HCT116 (cell line): ENCODE measurements at regions not wholly inside any gene's neighbourhood (a gene's known extent, or its start where the extent isn't known, plus 50 kb on each side); places are given as distances from the start of the nearest gene placed in this dataset.
"Not testable (repeated sequence)": the region's sequence is repeated elsewhere in the genome, so short reads cannot be mapped to it uniquely, and the experiment has no call there.

Source experiments
- ATAC-seq: fragments of 200-7000 bp; cut with Tn5 transposase; 2 replicates; pipeline ENCODE4 v1.9.1; 2020; ENCODE audit warnings: mild to moderate bottlenecking, moderate library complexity
- BruUV-seq: library from RNA; stranded (reverse); fragments of 400-500 nt; replicated peaks from 2 replicates; lab custom pipeline; 2021; lab: Mats Ljungman, UMichigan
- CTCF ChIA-PET: fragments of 300-600 bp; sonication (Branson Sonifier 250); formaldehyde crosslinking; loops from one replicate; lab custom pipeline; 2021; ENCODE audit warnings: antibody characterized with exemption; lab: Charles Lee
- POLR2A ChIA-PET: fragments of 300-600, 350-600 bp; sonication (Branson Sonifier 250); formaldehyde crosslinking; loops from one replicate; lab custom pipeline; 2021; ENCODE audit warnings: antibody characterized with exemption; lab: Charles Lee
- RAD21 ChIA-PET, 2 experiments: fragments of 300-600 bp; sonication (Branson Sonifier 250); formaldehyde crosslinking; loops; one replicate each; lab custom pipeline; 2023; ENCODE audit warnings: low total read pairs in 2 of 2; ENCODE audit not compliant: uncharacterized antibody in 2 of 2, unreplicated experiment in 2 of 2, low non-redundant PET in 1 of 2; lab: Charles Lee
- DNase-seq: peaks from one replicate; pipeline ENCODE4 v3.0.0-alpha.2; 2010; ENCODE audit warnings: low read depth, low spot score
- H2AFZ ChIP-seq: fragments of 200-600 bp; shearing (Covaris generic), sonication (generic); 2 replicates; pipeline ENCODE4 v1.6.1; 2017; ENCODE audit warnings: low read depth, mixed run types, mixed read lengths, antibody characterized with exemption, low read length; ENCODE audit not compliant: poor library complexity, severe bottlenecking
- H3K27ac ChIP-seq: 2 replicates; pipeline ENCODE4 v1.5.1; 2012; ENCODE audit warnings: low read depth, low read length
- H3K27me3 ChIP-seq: fragments of 200-600 bp; sonication (generic); 2 replicates; pipeline ENCODE4 v1.6.1; 2016; ENCODE audit warnings: mixed run types, low read length, mixed read lengths; ENCODE audit not compliant: insufficient read depth
- H3K36me3 ChIP-seq, 2 experiments: fragments of 200-500 bp in 1 of 2; fragments of 200-600 bp in 1 of 2; sonication (Bioruptor generic) in 1 of 2; sonication (generic) in 1 of 2; 2 replicates each; pipeline versions ENCODE4 v1.5.1 to v1.6.1; 2014 to 2016; ENCODE audit warnings: low read length in 2 of 2, inconsistent platforms in 1 of 2, mixed read lengths in 1 of 2, mixed run types in 1 of 2; ENCODE audit not compliant: insufficient read depth in 2 of 2, control insufficient read depth in 1 of 2
- H3K4me1 ChIP-seq, 2 experiments: fragments of 200-600 bp in 1 of 2; sonication (generic) in 1 of 2; 2 replicates each; pipeline versions ENCODE4 v1.5.1 to v1.6.1; 2012 to 2017; ENCODE audit warnings: low read length in 2 of 2, inconsistent platforms in 1 of 2, mild to moderate bottlenecking in 1 of 2, mixed read lengths in 1 of 2, mixed run types in 1 of 2, moderate library complexity in 1 of 2; ENCODE audit not compliant: insufficient read depth in 2 of 2, control insufficient read depth in 1 of 2
- H3K4me2 ChIP-seq: fragments of 200-600 bp; sonication (generic); 2 replicates; pipeline ENCODE4 v1.6.1; 2017; ENCODE audit warnings: mixed run types, low read length, mixed read lengths
- H3K4me3 ChIP-seq, 2 experiments: fragments of 200-600 bp in 1 of 2; sonication (generic) in 1 of 2; replicated peaks in 1 of 2; 2 replicates each; pipeline ENCODE4 v1.5.1; 2011 to 2016; ENCODE audit warnings: low read length in 2 of 2, control low read depth in 1 of 2, low read depth in 1 of 2, mild to moderate bottlenecking in 1 of 2, mixed read lengths in 1 of 2, mixed run types in 1 of 2
- H3K79me2 ChIP-seq: fragments of 200-600 bp; sonication (generic); 2 replicates; pipeline ENCODE4 v1.6.1; 2017; ENCODE audit warnings: mild to moderate bottlenecking, mixed run types, low read length, moderate library complexity, mixed read lengths; ENCODE audit not compliant: insufficient read depth
- H3K9ac ChIP-seq: fragments of 200-600 bp; sonication (generic); 2 replicates; pipeline ENCODE4 v1.6.1; 2016; ENCODE audit warnings: low read length, mixed read lengths
- H3K9me2 ChIP-seq: fragments of 200-600 bp; sonication (generic), shearing (Covaris generic); 2 replicates; pipeline ENCODE4 v1.6.1; 2017; ENCODE audit warnings: mixed run types, mild to moderate bottlenecking, moderate library complexity; ENCODE audit not compliant: insufficient read depth
- H3K9me3 ChIP-seq, 2 experiments: fragments of 200-500 bp in 1 of 2; fragments of 200-600 bp in 1 of 2; sonication (Bioruptor generic) in 1 of 2; sonication (generic) in 1 of 2; 2 replicates each; pipeline ENCODE4 v1.6.1; 2014 to 2017; ENCODE audit warnings: low read length in 2 of 2, mixed read lengths in 2 of 2, inconsistent platforms in 1 of 2, low read depth in 1 of 2, mild to moderate bottlenecking in 1 of 2, mixed run types in 1 of 2, moderate library complexity in 1 of 2; ENCODE audit not compliant: control insufficient read depth in 1 of 2, insufficient read depth in 1 of 2
- H4K20me1 ChIP-seq: fragments of 200-600 bp; sonication (generic), shearing (Covaris generic); 2 replicates; pipeline ENCODE4 v1.6.1; 2017; ENCODE audit warnings: mixed run types, mild to moderate bottlenecking, moderate library complexity; ENCODE audit not compliant: insufficient read depth
- CEBPB ChIP-seq: IDR thresholded peaks from 2 replicates; pipeline ENCODE4 v1.6.1; 2012; ENCODE audit warnings: low read depth
- EZH2 ChIP-seq: fragments of 200-600 bp; sonication (generic); IDR thresholded peaks from 2 replicates; pipeline ENCODE4 v1.6.1; 2017; ENCODE audit warnings: antibody characterized with exemption, mixed run types
- EZH2phosphoT487 ChIP-seq: fragments of 200-600 bp; IDR thresholded peaks from 2 replicates; pipeline ENCODE4 v1.6.1; 2018; ENCODE audit warnings: antibody characterized with exemption, borderline replicate concordance
- POLR2A ChIP-seq: IDR thresholded peaks from 2 replicates; pipeline ENCODE4 v1.7.0; 2011; ENCODE audit warnings: borderline replicate concordance; ENCODE audit not compliant: insufficient read depth, insufficient read length; ENCODE audit errors: extremely low read depth
- SIN3A ChIP-seq: IDR thresholded peaks from 2 replicates; pipeline ENCODE4 v1.6.1; 2012; ENCODE audit warnings: low read depth
- intact Hi-C: fragments of 100-400 bp; cut with micrococcal nuclease; formaldehyde crosslinking; loops from 2 replicates; pipeline ENCODE4 v1.10.0; 2022
- TF ChIP-seq, protein P1 (sequence below): IDR thresholded peaks from 2 replicates; pipeline ENCODE4 v1.6.1; 2012

DNA sequence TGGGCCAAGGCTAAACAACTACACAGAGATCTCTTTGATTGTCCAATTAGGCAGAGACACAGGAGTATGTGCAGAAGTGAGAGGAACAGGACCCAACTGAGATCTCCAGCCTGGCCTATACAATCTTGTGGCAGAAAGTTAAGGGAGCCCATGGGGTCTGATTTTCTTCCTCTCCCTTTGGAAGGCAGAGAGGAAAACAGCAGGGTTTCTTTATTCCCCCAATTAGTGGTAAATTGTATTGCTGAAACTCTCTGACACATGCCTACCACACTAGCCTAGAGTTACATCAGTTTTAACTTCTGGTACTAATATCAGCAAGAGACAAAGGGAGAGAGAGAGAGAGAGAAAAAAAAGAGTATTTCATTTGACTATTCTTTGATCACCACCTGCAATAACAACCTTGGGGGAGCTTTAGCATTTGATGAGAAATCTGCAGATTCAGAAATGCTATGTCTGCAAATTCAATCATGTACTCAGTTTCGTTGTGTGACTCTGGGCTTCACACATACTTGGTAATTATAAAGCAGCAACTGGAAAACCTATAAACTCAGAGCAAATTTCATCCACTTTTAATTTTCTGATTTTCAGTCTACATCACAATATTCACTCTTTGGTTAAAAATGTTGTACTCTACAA, 260.3 kb upstream of the SPTLC3 start:
- Histone ChIP-seq H2AFZ (no peak overlapping the region), H3K36me3 (no peaks in the 10 kb centered on the region), H3K9me3 (peaks cover 0 to 22% of the 10 kb centered on the region in 2 experiments; a peak in 3 of 4 replicates), H3K4me2 (no peak overlapping the region), H3K9ac (no peak overlapping the region), H4K20me1 (no peaks in the 10 kb centered on the region), H3K79me2 (no peaks in the 10 kb centered on the region), H3K9me2 (no peaks in the 10 kb centered on the region), H3K27me3 (no peaks in the 10 kb centered on the region), H3K27ac (no peak overlapping the region), H3K4me1 (no peaks in the 10 kb centered on the region), H3K4me3 (no peak overlapping the region)
- ChIA-PET RAD21 (no interaction called here), CTCF (no interaction called here), POLR2A (no interaction called here)
- DNase-seq: no peak
- no peak for ATAC-seq
- BruUV-seq: no TSS peak
- TF ChIP-seq CEBPB: no peak
- no peak for TF ChIP-seq EZH2phosphoT487
- intact Hi-C loops: no loop called here

DNA sequence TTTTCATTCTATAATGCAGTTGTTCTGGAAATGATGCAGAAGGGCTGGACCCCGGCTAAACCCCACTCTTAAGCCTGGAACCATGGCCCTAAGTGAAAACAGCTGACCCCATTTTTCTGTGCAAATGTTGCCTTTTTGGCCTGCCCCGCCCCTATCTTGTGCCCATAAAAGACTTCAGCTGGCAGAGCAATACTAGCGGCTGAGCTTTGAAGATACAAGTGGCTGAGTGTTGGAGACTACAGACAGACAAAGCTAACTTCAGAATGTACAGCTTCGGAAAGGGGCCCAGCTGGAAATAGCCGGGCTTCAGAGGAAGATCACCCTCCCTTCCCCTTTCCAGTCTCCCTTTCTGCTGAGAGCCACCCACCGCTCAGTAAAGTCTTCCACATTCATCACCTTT, 258.6 kb upstream of the SPTLC3 start:
- intact Hi-C loops: no loop called here
- no peaks in the 10 kb centered on the region for H3K4me1 ChIP-seq
- POLR2A ChIA-PET: no interaction called here

DNA sequence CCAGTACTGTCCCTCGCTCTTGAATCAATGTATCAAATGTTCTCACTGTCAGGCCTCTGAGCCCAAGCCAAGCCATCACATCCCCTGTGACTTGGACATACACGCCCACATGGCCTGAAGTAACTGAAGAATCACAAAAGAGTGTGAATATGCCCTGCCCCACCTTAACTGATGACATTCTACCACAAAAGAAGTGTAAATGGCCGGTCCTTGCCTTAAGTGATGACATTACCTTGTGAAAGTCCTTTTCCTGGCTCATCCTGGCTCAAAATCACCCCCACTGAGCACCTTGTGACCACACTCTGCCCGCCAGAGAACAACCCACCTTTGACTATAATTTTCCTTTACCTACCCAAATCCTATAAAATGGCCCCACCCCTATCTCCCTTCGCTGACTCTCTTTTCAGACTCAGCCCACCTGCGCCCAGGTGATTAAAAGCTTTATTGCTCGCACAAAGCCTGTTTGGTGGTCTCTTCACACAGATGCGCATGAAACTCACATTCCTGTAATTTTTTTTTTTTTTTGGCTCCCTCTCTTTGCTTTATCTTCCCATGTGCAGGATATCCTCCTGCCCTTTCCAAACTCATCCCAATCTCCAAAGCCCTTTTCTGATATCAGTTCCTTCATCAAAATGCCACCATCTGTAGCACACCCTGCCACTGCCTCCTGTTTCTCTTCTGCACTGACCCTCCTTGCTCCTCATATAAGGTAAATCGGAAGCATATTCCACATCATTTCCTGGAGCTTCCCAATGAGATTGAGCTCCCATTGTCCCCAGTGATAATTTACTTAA, 255.7 kb upstream of the SPTLC3 start:
- H4K20me1 ChIP-seq, H3K4me2 ChIP-seq, H3K79me2 ChIP-seq, POLR2A ChIA-PET, intact Hi-C loops, H3K4me1 ChIP-seq, H2AFZ ChIP-seq, H3K36me3 ChIP-seq, BruUV-seq, H3K4me3 ChIP-seq, DNase-seq, CTCF ChIA-PET, H3K9ac ChIP-seq, RAD21 ChIA-PET, H3K9me3 ChIP-seq, H3K27ac ChIP-seq, H3K9me2 ChIP-seq, H3K27me3 ChIP-seq, ATAC-seq: not testable (repeated sequence)

More for the DNA sequence above, 258.6 kb upstream of the SPTLC3 start:
- Histone ChIP-seq H3K27me3 (no peaks in the 10 kb centered on the region), H3K36me3 (no peaks in the 10 kb centered on the region), H3K9me3 (peaks cover 0 to 13% of the 10 kb centered on the region in 2 experiments; a peak in 3 of 4 replicates), H3K9me2 (no peaks in the 10 kb centered on the region), H3K4me3 (no peak overlapping the region), H4K20me1 (no peaks in the 10 kb centered on the region), H3K27ac (no peak overlapping the region), H3K9ac (no peak overlapping the region), H3K79me2 (no peaks in the 10 kb centered on the region), H3K4me2 (no peak overlapping the region), H2AFZ (no peak overlapping the region)
- BruUV-seq: no TSS peak
- ATAC-seq (no peak), DNase-seq (no peak)
- CTCF ChIA-PET: no interaction called here
- RAD21 ChIA-PET: no interaction called here
- TF ChIP-seq SIN3A (no peak), EZH2 (no peak), POLR2A (no peak)
- TF ChIP-seq, protein P1, sequence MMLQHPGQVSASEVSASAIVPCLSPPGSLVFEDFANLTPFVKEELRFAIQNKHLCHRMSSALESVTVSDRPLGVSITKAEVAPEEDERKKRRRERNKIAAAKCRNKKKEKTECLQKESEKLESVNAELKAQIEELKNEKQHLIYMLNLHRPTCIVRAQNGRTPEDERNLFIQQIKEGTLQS: no peak

DNA sequence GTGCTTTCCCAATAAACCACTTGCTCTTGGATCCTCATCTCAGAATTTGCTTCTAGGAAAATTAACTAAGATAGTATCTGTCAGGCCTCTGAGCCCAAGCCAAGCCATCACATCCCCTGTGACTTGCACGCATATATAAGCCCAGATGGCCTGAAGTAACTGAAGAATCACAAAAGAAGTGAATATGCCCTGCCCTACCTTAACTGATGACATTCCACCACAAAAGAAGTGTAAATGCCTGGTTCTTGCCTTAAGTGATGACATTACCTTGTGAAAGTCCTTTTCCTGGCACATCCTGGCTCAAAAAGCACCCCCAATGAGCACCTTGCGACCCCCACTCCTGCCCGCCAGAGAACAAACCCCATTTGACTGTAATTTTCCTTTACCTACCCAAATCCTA, 255.0 kb upstream of the SPTLC3 start:
- H3K4me3 ChIP-seq, H3K79me2 ChIP-seq, intact Hi-C loops, H3K9me3 ChIP-seq, H2AFZ ChIP-seq, H3K36me3 ChIP-seq, POLR2A ChIA-PET, RAD21 ChIA-PET, H3K27me3 ChIP-seq, H3K4me1 ChIP-seq, H4K20me1 ChIP-seq, H3K9ac ChIP-seq, DNase-seq, ATAC-seq, CTCF ChIA-PET, H3K27ac ChIP-seq, H3K9me2 ChIP-seq, H3K4me2 ChIP-seq, BruUV-seq: not testable (repeated sequence)
